ENCODE measurements at regions not wholly inside any gene's neighbourhood (a gene's known extent, or its start where the extent isn't known, plus 50 kb on each side); places are given as distances from the start of the nearest gene placed in this dataset.

GRCh38 chr4:14257903-14258302 lies 630.4 kb upstream of the BOD1L1 start:
- TF ChIP-seq POLR2A (IDR thresholded peaks at IDR 0.05) (no peak), CTCF (IDR thresholded peaks at IDR 0.05) (no peak)
